GM13976 (cell line): ENCODE measurements at regions not wholly inside any gene's neighbourhood (a gene's known extent, or its start where the extent isn't known, plus 50 kb on each side); places are given as distances from the start of the nearest gene placed in this dataset.
"Not testable (repeated sequence)": the region's sequence is repeated elsewhere in the genome, so short reads cannot be mapped to it uniquely, and the experiment has no call there.

ENCODE experiments used
- DNase-seq: peaks from one replicate; pipeline ENCODE4 v3.0.0; 2012; ENCODE audit warnings: low spot score
- CTCF ChIP-seq: IDR thresholded peaks from 2 replicates; pipeline ENCODE4 v1.5.1; 2012; ENCODE audit warnings: borderline replicate concordance, mild to moderate bottlenecking; ENCODE audit not compliant: insufficient read depth; ENCODE audit errors: extremely low read depth, missing control alignments, control extremely low read depth
- in situ Hi-C: fragments of 300-500 bp; cut with MboI; formaldehyde crosslinking; loops from one replicate; pipeline ENCODE4 v1.12.0; 2022; ENCODE audit warnings: low sequenced_read_pairs, mixed read lengths, inconsistent platforms; ENCODE audit not compliant: unreplicated experiment

GRCh38 chr14:105690671-105691070 is 164.3 kb downstream of the TMEM121 start:
- in situ Hi-C loops, result no loop called here
- TF ChIP-seq CTCF, result no peak
- DNase-seq, result no peak

- in situ Hi-C loops, result not testable (repeated sequence)
- DNase-seq, result peak; percentile 21
These were observed 165.1 kb downstream of the TMEM121 start for GRCh38 chr14:105691321-105692109.

GRCh38 chr14:105692110-105692685 is 165.8 kb downstream of the TMEM121 start:
- DNase-seq, in situ Hi-C loops: not testable (repeated sequence)

- no peak for TF ChIP-seq CTCF
- in situ Hi-C loops, result no loop called here
- DNase-seq, result no peak
These were observed 168.6 kb downstream of the TMEM121 start for GRCh38 chr14:105694961-105695360.

GRCh38 chr14:105696388-105696787 is 170.0 kb downstream of the TMEM121 start:
- in situ Hi-C loops, result not testable (repeated sequence)

GRCh38 chr14:105697414-105697813 is 171.0 kb downstream of the TMEM121 start:
- DNase-seq, in situ Hi-C loops: not testable (repeated sequence)

More at GRCh38 chr14:105696388-105696787, 170.0 kb downstream of the TMEM121 start:
- not testable (repeated sequence) for DNase-seq

GRCh38 chr14:105697955-105698354 is 171.6 kb downstream of the TMEM121 start:
- DNase-seq, in situ Hi-C loops: not testable (repeated sequence)

GRCh38 chr14:105698940-105699556 is 172.7 kb downstream of the TMEM121 start:
- DNase-seq, in situ Hi-C loops: not testable (repeated sequence)

- in situ Hi-C loops, DNase-seq: not testable (repeated sequence)
These were observed 173.3 kb downstream of the TMEM121 start for GRCh38 chr14:105699706-105700105.

GRCh38 chr14:105700146-105700545 is 173.8 kb downstream of the TMEM121 start:
- in situ Hi-C loops, DNase-seq: not testable (repeated sequence)

GRCh38 chr14:105700622-105701288 is 174.4 kb downstream of the TMEM121 start:
- DNase-seq, result peak; percentile 77
- in situ Hi-C loops, result no loop called here
- TF ChIP-seq CTCF, result no peak
